NB4 (cell line): ENCODE measurements at regions not wholly inside any gene's neighbourhood (a gene's known extent, or its start where the extent isn't known, plus 50 kb on each side); places are given as distances from the start of the nearest gene placed in this dataset.

ENCODE experiments used
- DNase-seq: peaks from one replicate; pipeline ENCODE4 v3.0.0; 2010; ENCODE audit warnings: low read depth
- H3K4me3 ChIP-seq: one replicate; pipeline ENCODE4 v1.5.1; 2011; ENCODE audit warnings: mild to moderate bottlenecking, low read depth, low read length, moderate library complexity
- CTCF ChIP-seq: IDR thresholded peaks from one replicate; pipeline ENCODE4 v1.5.1; 2012; ENCODE audit warnings: low read depth, low read length
- MAX ChIP-seq: IDR thresholded peaks from 2 replicates; pipeline ENCODE4 v1.6.1; 2011; ENCODE audit warnings: low read depth, low read length
- MYC ChIP-seq: IDR thresholded peaks from 2 replicates; pipeline ENCODE4 v1.6.1; 2011; ENCODE audit warnings: low read depth, low read length
- POLR2A ChIP-seq: IDR thresholded peaks from 2 replicates; pipeline ENCODE4 v1.6.1; 2011; ENCODE audit warnings: mild to moderate bottlenecking; ENCODE audit not compliant: insufficient read length; ENCODE audit errors: extremely low read depth

- no peak overlapping the region for H3K4me3 ChIP-seq
- no peak for TF ChIP-seq POLR2A
- no peak for DNase-seq
These were observed 1897.5 kb downstream of the EFNA5 start for GRCh38 chr5:105773241-105773640.

GRCh38 chr5:105767267-105767666 lies 1903.5 kb downstream of the EFNA5 start:
- TF ChIP-seq MAX = no peak
- no peak for TF ChIP-seq MYC
- TF ChIP-seq POLR2A = no peak
- TF ChIP-seq CTCF = no peak
- no peak for DNase-seq
- H3K4me3 ChIP-seq = no peak overlapping the region

GRCh38 chr5:105762728-105763127 lies 1908.0 kb downstream of the EFNA5 start:
- TF ChIP-seq MYC (no peak), MAX (no peak), CTCF (no peak), POLR2A (no peak)
- DNase-seq = no peak
- H3K4me3 ChIP-seq = no peak overlapping the region

GRCh38 chr5:105754056-105754455 lies 1916.7 kb downstream of the EFNA5 start:
- TF ChIP-seq POLR2A (no peak), MAX (no peak), CTCF (no peak), MYC (no peak)
- no peak for DNase-seq
- no peak overlapping the region for H3K4me3 ChIP-seq

GRCh38 chr5:105752801-105753200 lies 1917.9 kb downstream of the EFNA5 start:
- TF ChIP-seq POLR2A = no peak
- no peak for TF ChIP-seq CTCF
- no peak for TF ChIP-seq MYC
- no peak for TF ChIP-seq MAX
- DNase-seq = no peak
- no peak overlapping the region for H3K4me3 ChIP-seq

- H3K4me3 ChIP-seq = no peak overlapping the region
- TF ChIP-seq MYC = no peak
- TF ChIP-seq MAX = no peak
- no peak for TF ChIP-seq CTCF
- no peak for TF ChIP-seq POLR2A
- no peak for DNase-seq
These were observed 1918.8 kb downstream of the EFNA5 start for GRCh38 chr5:105751908-105752307.
